ENCODE measurements at regions not wholly inside any gene's neighbourhood (a gene's known extent, or its start where the extent isn't known, plus 50 kb on each side); places are given as distances from the start of the nearest gene placed in this dataset.

GRCh38 chr11:28654191-28654590 lies 546.0 kb downstream of the METTL15 start:
- TF ChIP-seq CTCF (IDR thresholded peaks at IDR 0.05; ENCODE audit: insufficient read depth, low read length) (no peak), GABPA (IDR thresholded peaks at IDR 0.05; ENCODE audit: low read depth) (no peak)
- TF ChIP-seq, protein P1, sequence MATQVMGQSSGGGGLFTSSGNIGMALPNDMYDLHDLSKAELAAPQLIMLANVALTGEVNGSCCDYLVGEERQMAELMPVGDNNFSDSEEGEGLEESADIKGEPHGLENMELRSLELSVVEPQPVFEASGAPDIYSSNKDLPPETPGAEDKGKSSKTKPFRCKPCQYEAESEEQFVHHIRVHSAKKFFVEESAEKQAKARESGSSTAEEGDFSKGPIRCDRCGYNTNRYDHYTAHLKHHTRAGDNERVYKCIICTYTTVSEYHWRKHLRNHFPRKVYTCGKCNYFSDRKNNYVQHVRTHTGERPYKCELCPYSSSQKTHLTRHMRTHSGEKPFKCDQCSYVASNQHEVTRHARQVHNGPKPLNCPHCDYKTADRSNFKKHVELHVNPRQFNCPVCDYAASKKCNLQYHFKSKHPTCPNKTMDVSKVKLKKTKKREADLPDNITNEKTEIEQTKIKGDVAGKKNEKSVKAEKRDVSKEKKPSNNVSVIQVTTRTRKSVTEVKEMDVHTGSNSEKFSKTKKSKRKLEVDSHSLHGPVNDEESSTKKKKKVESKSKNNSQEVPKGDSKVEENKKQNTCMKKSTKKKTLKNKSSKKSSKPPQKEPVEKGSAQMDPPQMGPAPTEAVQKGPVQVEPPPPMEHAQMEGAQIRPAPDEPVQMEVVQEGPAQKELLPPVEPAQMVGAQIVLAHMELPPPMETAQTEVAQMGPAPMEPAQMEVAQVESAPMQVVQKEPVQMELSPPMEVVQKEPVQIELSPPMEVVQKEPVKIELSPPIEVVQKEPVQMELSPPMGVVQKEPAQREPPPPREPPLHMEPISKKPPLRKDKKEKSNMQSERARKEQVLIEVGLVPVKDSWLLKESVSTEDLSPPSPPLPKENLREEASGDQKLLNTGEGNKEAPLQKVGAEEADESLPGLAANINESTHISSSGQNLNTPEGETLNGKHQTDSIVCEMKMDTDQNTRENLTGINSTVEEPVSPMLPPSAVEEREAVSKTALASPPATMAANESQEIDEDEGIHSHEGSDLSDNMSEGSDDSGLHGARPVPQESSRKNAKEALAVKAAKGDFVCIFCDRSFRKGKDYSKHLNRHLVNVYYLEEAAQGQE (IDR thresholded peaks at IDR 0.05; ENCODE audit: insufficient replicate concordance, low read depth), result no peak

All from HL-60 (cell line).